NCI-H187 treated with DMSO at 0.1 percent for 48 hours (cell line): ENCODE measurements at regions not wholly inside any gene's neighbourhood (a gene's known extent, or its start where the extent isn't known, plus 50 kb on each side); places are given as distances from the start of the nearest gene placed in this dataset.

Experiments used
- DNase-seq: peaks from one replicate; lab custom pipeline; 2025; lab: John Stamatoyannopoulos, UW

DNA sequence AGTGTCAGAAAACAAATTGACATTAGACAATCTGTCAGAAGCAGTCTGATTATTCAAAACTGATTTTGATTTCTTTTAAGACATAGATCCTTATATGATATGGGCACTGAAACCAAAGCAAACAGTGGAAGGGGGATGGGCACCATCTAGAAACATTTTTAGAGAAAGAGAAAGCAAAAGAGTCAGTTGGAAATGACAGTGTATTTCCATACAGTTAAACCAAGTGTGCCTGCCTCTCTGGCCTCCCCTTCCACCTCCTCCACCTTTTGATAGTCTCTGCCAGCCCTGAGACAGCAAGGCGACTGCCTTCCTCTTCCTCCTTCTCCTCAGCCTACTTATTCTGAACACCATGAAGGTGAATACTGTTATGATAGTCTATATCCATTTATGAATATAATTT lies 949.7 kb downstream of the AMY1C start:
- DNase-seq = no peak

DNA sequence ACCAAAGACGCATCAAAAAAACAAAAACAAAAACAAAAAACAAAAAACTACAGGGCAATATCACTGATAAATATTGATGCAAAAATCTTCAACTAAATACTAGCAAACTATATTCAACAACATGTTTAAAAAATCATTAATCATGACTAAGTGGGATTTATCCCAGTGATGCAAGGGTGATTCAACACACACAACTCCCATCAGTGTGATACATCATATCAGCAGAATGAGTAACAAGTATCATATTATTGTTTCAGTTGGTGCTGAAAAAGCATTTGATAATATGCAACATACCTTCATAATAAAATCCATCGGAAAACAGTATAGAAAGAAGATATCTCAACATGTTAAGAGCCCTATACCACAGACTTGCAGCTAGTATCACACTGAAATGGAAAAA lies 953.0 kb downstream of the AMY1C start:
- no peak for DNase-seq

DNA sequence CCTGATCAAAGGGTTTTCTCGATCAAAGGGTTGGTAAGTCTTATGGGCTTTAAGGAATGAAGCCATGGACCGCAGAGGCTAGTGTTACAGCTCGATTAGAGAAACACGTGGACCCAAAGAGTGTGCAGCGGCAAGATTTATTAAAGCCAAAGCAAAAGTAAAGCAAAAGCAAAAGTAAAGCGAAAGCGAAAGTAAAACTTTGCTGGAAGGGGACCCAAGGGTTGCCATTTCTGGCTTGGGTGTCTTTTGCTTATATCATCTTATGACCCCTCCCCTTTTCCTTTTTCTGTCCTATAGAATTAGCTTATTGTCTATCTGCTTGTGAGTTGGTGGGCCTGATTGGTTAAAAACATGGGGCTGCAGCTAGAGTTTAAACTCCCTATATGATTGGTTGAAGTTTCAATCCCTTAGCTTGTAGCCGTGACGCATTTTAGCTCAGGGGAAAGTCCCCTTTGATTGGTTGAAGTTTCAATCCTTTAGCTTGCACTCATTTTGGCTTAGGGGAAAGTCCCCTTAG lies 957.0 kb downstream of the AMY1C start:
- DNase-seq = no peak

DNA sequence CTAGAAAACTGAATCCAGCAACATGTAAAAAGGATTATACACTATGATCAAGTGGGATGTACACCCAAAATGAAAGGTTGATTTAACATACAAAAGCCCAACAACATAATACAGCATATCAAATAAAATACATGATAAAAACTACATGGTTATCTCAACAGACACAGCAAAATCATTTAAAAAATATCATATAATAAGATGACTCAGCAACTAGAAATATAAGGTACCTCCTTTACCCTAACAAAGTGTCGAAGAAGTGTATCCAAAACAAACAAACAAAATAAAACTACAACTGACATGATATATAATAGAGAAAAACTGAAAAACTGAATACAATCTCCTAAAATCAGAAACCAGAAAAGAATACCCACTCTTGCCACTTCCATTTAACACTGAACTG lies 969.1 kb downstream of the AMY1C start:
- no peak for DNase-seq

DNA sequence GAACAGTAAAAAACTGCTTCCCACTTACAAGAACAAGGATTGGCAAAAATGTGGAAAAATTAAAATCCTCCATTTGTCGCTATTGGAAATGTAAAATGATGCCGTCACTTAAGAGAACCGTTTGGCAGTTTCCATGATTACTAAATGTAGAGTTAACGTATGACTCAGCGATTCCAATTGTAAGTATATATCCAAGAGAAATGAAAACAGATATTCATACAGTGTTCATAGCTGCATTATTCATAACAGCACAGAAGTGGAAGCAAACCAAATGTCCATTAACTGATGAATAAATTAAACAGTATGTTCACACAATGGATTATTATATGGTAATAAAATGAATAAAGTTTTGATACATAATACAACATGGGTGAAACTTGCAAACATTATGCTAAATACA lies 971.0 kb downstream of the AMY1C start:
- no peak for DNase-seq

DNA sequence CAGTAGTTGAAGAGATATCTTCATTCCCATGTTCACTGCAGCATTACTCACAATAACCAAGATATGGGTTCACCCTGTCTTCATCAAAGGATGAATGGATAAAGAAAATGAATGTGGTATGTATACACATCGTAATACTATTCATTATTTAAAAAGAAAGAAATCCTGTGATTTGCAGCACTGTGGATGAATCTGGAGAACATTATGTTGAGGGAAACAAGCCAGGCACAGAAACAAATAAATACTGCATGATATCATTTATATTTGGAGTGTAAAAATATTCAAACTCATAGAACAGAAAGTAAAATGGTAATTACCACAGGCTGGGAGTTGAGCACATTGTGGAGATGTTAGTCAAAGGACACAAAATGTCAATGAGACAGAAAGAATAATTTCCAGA lies 977.2 kb downstream of the AMY1C start:
- no peak for DNase-seq

DNA sequence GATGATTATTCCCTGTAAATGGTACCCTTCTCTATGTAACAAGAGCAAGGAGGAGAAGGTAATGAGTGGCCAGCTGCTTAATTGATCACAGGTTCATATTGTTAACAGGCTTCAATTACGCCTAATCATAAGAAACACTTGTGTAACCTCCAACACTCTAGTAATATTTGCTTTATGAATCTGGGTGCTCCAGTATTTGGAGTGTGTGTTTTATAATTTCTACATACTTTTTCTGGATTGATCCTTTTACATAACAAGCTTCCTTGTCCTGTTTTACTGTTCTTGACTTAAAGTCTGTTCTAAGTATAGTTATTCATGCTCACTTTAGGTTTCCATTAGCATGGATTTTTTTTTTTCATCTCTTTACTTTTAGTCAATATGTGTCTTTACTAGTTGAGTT lies 984.2 kb downstream of the AMY1C start:
- no peak for DNase-seq

DNA sequence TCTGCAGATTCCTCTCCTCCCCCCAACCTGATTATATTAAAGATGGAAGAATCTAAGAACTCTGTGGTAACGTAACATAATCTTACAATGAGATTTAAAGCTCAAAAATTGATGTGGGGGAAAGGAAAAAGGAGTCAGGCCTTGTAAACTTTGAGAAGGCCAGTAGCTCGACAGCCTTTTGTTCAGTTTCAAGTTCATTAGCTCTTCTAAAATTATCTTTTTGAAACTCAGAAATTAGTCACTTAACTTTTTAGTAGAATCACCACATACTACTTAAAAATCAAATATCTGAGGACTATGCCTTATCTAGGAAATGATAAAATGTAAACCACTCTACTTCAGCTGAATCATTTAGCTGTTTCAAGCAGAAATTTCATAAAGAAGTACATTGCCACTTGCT lies 996.2 kb downstream of the AMY1C start:
- DNase-seq = no peak

DNA sequence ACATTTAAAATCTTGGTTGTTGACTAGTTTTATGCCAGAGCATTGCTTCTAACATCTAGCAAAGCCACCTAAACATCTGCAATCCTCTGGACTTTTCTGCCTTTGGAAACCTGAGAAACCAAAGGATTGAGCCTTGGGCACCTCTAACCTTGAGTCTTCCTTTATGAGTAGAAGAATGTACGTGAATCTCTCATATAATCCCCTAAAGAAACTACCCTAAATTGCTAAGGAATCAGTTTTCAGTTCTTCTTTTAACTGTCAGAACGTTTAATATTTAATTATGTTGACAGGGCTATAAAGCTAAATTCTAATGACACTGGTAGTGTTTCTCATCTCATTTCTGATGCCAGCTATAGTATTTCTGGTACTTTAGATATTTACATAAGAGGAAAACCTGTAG lies 997.3 kb downstream of the AMY1C start:
- no peak for DNase-seq

DNA sequence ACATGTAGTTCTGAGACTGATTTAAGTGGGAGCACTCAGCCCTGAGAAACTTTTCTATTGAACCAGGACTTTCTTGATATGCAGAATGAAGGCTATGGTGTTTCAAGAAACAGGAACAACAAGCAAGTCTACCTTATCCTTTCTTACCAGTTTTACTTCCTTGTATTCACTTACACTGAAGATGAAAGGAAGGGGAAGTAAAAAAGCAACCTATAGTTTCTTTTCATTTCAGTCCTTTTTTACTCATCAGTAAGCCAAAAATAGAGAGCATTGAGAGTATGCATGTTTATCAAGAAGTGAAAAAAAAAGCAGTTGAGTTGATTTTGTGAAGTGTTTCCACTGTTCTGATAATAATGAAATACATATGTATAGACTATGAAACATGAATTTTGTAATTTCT lies 1010.3 kb downstream of the AMY1C start:
- DNase-seq = no peak

DNA sequence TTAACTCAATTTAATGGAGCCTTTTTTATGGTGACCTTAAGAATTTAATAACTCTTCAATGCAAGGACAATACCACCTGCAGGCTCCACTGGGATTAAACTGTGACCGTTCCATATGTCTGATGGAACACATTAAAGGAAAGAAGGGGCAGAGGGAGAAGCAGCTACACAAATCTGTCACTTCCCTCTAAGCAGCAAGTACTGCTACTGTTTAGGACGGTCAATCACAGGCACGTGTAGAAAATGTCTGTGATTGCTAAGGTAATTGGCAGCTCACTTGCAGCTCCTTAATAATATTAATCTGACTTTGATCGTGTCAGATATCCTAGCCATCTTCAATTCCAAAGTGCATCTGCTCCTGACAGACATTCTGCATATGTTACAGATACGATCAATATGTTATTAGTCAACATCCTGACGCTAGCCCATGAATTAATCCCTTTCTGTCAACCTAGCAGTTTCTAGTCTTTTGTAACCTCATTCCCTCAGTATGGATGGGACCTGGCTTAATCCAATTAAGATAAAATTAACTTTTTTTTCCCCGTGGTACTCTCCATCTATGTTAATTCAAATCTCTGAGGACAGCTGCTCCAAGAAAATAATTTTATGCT lies 1012.4 kb downstream of the AMY1C start:
- no peak for DNase-seq

DNA sequence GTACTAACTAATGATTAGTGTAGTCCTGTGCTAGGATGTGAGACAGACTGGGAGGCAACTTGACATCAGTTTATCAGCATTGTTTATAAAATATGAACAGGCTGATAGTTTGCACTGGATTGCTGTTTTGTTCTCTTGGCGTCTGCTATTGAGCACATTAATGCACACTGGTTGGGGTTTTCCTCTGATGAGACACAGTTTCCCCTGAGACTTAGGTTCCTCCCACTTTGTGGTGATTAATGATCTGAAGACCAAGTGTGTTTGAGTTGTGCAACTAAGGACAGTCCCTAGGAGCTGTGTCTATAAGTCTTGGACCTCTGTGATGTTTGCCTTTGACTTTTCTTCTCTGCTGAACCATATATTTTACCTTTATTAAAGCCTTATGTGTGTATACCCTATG lies 1015.4 kb downstream of the AMY1C start:
- no peak for DNase-seq

DNA sequence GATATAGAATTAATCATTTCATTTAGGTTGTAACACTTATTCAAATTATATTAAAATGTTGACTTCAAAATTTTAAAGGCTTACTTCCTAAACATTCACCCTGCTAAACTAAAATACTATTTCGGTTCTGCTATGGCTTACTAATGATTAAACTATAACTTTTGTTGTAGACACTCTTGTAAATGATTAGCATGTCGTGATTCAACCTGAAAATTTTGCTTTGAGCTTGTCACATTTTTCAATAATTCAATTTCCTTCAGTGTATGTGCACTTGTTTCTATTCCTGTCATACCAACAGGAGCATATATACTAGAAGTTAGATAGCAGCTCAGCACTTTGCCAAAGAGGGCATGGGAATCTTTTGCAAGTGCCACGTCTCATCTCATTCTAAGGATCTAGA lies 1018.8 kb downstream of the AMY1C start:
- no peak for DNase-seq

DNA sequence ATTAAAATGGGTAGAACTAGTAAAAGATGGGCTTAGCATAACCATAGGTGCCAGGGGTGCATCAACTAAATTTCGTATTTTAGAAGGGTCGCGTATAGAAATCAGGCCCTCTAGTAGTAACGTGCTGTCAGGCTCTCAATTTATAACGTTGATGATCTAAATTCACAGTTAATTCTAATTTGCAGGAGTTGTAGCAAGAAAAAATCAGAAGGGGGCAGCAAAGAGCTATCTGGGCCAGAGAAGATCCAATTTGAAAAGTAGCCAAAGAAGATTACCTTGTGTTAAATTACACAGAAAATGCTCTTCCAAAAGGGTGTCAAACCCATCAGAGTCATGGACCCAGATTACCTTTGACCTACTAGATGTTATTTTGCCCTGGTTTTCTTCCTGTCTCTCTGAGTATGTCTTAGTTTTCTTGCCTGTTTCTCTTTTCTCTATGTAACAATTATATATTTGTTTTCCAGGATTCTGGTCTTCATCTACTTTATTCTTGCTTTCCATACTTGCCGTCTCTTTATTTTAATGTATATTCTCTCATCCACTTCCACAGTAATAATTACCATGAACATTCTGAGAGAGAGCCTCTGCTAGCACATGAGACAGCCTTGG lies 1030.9 kb downstream of the AMY1C start:
- DNase-seq = no peak

DNA sequence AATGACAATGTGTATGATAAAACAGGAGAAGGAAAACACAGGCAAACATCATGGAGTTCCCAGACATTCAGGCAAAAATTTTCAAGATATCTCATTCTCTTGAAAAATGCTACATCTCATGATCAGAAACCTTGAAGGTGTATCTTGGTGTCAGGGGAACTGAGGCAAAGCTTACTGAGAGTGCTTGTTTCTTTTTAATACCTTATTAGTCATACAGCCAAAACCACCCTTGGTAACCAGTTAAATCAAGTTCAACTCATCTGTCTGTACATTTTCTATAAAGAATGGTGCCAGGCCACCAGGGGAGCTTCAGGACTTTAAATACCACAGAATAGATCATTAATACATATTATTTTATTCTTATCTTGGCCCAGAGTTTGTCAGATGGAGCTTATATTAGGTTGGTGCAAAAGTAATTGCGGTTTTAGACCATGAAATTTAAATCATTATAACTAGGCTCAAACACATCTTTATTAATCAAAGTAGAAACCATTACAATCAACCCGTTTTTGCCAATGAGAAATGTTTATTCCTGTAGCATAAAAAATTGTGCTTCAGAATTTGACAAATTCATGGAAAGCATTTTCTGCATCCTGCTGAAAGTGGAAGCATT lies 1036.0 kb downstream of the AMY1C start:
- no peak for DNase-seq

DNA sequence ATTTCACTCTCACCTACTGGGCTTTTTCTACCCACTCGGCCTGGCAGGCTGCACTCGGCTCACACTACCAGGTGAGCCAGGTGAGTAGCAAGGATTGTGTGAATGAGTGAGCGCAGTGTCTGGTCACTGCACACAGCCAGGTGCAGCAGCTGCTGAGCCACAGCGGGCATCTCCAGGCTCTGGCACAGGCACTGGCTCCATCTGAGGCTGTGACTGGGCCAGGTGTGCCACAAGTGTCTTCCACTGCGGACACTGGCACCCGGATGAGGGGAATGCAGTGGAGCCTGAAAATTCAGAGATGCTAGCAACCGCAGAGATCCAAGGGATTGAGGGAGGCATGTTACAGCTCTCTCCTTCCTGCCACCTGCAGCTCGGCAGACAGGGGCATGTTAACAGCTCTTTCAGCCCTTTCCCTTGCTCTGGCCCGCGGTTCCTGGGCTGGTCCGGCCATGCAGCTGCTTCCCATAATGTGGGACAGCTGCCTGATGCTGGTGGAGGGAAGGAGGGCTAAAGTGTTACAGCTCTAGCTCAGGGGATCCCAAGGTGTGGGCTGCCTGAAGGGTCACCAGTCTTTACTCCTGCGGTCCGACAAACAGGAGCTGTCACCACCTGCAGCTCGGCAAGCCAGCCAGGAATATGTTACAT lies 1038.3 kb downstream of the AMY1C start:
- DNase-seq = no peak

DNA sequence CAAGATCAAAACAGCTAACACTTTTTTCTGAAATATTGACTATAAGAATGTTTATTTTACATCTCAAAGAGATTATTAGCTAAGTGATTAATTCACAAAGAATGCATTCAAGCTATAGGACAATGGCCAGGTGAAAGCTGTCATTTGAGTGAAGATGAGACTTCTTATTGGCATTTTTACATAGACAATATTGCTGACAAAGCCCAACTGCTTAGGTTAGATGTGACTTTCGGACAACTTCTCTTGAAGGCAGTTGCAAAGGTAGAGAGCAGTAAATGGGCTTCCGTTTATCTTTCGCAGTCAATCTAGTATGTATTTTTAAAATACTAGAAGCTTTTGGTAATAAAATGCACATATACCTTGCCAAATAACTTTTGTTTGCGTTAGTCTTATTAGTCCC lies 1041.3 kb downstream of the AMY1C start:
- DNase-seq = no peak

DNA sequence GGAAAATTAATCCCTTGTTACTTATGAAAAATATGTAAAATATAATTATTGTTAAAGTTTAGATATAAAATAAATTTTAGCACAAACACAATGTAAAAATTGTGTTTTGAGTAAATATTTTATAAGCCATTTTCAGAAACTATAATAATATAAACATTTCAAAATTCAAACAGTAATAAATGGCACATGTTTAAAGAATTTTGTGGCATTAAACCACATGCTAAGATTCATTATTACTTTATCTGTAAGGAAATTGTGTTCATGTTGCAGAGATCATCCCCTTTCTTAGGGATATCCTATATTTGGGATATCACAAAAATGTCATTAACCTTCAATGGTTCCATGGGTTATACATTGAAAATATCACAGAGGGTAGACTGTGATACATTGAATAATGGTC lies 1044.3 kb downstream of the AMY1C start:
- DNase-seq = no peak

DNA sequence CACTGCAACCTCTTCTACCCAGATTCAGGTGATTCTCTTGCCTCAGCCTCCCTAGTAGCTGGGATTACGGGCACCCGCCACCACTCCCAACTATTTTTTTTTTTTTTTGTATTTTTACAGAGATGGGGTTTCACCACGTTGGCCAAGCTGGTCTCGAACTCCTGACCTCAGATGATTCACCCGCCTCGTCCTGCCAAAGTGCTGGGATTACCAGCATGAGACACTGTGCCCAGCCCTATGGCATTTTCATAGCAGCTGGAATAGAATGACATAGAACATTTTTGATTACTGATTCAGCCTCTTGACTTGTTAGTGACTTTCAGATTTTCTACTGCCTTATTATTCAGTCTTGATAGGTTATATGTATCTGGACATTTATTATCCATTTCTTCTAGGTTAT lies 1046.2 kb downstream of the AMY1C start:
- DNase-seq = no peak

DNA sequence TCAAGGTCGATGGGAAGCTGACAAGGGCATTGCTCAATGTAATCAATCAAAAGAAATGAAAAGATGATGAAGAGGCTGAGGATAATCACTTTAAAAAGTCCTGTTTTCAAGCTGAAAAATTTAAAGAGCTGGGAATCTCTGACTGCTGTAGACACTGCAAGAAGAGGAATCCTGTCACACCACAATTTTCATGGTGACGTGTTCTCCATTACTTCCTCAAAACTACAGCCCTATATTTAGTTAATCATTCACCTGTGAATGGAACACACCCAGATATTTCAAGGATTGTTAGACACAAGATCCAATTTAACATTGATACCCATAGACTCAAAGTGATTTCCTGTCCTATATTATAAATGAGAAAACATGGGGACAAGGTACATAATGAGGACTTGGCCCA lies 1048.3 kb downstream of the AMY1C start:
- no peak for DNase-seq

DNA sequence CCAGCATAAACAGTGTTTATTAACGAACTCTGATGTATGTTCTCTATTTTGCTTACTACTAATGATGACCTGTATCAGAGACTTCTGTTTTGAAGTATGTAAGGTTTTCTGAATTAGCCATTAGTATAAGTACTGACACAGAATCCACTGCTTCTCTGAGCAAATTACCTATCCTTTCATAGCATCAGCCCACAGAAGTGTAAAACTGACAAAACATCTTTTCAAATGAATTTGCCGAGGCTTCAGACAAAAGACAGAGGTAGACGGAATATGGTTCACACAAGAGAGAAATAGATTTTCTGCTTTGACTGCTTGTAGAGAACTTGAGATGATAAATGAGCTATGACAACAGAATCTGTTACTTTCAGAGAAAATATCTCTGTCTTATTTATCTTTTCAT lies 1051.6 kb downstream of the AMY1C start:
- DNase-seq = no peak

DNA sequence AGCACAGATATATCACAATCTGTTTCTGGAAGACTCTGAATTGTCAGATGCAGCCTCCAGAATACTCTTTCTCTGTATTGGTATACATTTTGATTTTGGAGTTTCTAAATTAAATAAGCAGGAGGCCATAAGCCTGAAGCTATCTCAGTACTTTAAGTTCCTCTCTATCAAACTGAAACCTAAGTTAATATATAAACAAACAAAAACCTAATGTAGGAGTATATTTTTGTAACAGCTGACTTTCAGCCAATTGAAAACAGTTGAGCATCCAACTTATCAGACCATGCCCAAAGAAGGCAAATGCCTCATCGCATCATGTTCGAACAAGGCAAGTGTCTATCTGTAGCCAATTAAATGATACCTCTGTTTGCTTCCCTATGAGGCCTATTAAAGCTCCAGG lies 1054.4 kb downstream of the AMY1C start:
- DNase-seq = no peak

DNA sequence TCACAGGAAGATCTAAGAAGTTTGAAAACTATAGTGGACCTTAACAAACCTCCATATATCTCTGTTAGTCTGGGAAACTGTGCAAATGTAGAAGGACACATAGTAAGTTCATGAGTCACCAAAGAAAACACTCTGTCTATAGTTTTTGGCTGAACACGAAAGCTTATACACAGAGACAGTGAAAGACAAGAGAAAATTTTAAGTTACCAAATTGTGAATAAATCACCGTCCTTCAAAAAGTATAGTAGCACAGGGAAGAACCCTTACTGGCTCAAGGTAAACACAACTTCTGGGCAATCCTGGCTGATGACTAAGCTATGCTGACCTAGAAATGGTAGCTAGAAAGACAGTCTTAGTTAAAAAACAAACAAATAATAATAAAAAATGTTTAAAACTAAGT lies 1057.9 kb downstream of the AMY1C start:
- no peak for DNase-seq
